Jurkat, Clone E6-1 (cell line): ENCODE measurements at regions not wholly inside any gene's neighbourhood (a gene's known extent, or its start where the extent isn't known, plus 50 kb on each side); places are given as distances from the start of the nearest gene placed in this dataset.
"Not testable (repeated sequence)": the region's sequence is repeated elsewhere in the genome, so short reads cannot be mapped to it uniquely, and the experiment has no call there.

ENCODE experiments used
- DNase-seq: peaks from one replicate; pipeline ENCODE4 v3.0.0-alpha.2; 2011; ENCODE audit warnings: low read depth, low spot score
- H3K4me3 ChIP-seq: 2 replicates; pipeline ENCODE4 v1.5.1; 2011; ENCODE audit warnings: mild to moderate bottlenecking, low read length, control low read depth, moderate library complexity

DNA sequence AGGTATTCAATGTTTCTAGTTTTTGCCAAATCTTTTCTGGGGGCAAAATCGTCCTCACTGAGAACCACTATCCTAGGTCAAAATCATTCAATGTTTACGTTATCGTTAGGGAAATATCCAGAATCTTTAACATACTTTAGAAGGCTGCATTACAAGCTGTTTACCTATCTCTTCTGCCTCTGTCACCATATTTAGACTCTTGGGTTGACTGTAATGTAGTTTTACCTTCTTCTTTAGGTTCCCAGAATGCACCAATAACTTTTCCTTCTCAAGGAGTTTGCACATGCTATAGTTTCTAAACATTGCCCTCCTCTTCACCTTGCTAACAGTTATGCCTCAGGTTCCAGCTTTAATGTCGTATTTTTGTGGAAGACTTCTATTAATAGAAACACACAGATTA, 1185.5 kb upstream of the ADGRB3 start:
- H3K4me3 ChIP-seq = no peak overlapping the region
- no peak for DNase-seq

DNA sequence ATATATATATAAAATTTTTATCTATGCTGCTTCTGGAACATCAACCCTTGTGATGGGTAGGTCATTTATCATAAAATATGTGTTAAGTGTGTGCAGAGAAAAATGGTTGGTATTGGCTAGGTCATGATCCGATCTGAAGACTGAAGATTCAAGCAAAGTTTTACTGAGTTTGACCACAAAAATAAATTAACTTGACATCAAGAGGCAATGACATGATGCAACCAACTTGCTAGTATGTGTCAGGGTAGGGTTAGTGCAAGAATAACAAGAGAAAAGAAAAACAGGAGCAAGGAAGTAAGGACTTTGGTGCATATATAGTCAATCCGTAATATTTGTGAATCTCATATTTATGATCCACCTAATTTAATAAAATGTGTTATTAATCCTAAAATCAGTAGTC, 1202.0 kb upstream of the ADGRB3 start:
- no peak for DNase-seq
- no peak overlapping the region for H3K4me3 ChIP-seq

- DNase-seq = no peak
- H3K4me3 ChIP-seq = no peak overlapping the region
These were observed 1204.0 kb upstream of the ADGRB3 start for GRCh38 chr6:67431076-67431475.

DNA sequence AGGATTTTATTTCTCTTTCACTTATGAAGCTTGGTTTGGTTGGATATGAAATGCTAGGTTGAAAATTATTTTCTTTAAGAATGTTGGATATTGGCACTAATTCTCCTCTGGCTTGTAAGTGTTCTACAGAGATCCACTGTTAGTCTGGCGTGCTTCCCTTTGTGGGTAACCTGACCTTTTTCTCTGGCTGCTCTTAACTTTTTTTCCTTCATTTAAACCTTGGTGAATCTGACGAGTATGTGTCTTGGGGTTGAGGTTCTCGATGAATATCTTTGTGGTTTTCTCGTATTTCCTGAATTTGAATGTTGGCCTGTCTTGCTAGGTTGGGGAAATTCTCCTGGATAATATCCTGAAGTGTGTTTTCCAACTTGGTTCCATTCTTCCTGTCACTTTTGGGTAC, 1208.4 kb upstream of the ADGRB3 start:
- DNase-seq, H3K4me3 ChIP-seq: not testable (repeated sequence)

- no peak for DNase-seq
- H3K4me3 ChIP-seq = no peak overlapping the region
These were observed 1223.0 kb upstream of the ADGRB3 start for GRCh38 chr6:67412035-67412434.

DNA sequence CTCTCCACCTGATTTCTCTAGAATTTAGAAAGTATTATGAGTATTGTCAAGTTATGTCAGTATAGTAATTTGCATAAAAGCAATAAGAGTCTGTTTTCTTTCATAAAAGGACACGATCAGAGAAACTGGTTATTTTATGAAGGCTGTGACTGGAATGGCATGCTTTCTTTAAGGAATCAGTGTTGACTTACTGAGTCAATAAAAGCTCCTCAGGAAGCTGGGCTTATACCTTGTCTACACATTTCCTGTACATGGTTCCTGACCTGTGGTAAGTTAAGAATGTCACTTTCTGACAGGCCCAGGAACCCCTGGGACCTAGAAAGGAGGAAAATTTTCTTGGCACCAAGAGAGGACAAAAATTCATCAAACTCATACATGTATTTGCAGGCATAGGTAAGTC, 1224.0 kb upstream of the ADGRB3 start:
- DNase-seq = no peak

GRCh38 chr6:67394254-67394653, 1240.8 kb upstream of the ADGRB3 start:
- DNase-seq = no peak
- no peak overlapping the region for H3K4me3 ChIP-seq

More for the DNA sequence above, 1224.0 kb upstream of the ADGRB3 start:
- no peak overlapping the region for H3K4me3 ChIP-seq

- H3K4me3 ChIP-seq = no peak overlapping the region
- no peak for DNase-seq
These were observed 1241.7 kb upstream of the ADGRB3 start for GRCh38 chr6:67393356-67393755.

- no peak for DNase-seq
- no peak overlapping the region for H3K4me3 ChIP-seq
These were observed 1243.1 kb upstream of the ADGRB3 start for GRCh38 chr6:67391955-67392354.

DNA sequence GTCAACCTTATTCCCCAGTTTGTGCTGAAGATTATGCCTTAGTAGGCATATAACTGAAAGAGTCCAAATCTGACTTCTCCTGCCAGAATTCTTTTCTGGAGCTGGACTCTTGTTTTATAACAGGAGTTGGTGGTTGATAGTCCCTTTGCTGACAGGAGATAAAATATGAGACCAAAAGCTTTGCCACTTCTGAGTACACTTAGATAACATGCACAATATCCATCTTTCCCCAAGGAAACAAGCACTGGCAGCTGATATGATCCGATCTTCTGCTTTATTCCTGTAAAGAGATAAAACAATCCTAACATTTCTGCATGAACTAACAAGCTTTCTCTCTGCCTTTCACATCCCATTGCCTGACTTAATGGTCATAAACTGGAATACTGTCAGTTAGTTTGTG, 1265.4 kb upstream of the ADGRB3 start:
- DNase-seq = no peak
- H3K4me3 ChIP-seq = no peak overlapping the region

- peak; percentile 12 for DNase-seq
- no peak overlapping the region for H3K4me3 ChIP-seq
These were observed 1272.1 kb upstream of the ADGRB3 start for GRCh38 chr6:67362976-67363375.

- DNase-seq = no peak
- no peak overlapping the region for H3K4me3 ChIP-seq
These were observed 1273.8 kb upstream of the ADGRB3 start for GRCh38 chr6:67361264-67361663.

GRCh38 chr6:67358241-67358640, 1276.8 kb upstream of the ADGRB3 start:
- DNase-seq = no peak

DNA sequence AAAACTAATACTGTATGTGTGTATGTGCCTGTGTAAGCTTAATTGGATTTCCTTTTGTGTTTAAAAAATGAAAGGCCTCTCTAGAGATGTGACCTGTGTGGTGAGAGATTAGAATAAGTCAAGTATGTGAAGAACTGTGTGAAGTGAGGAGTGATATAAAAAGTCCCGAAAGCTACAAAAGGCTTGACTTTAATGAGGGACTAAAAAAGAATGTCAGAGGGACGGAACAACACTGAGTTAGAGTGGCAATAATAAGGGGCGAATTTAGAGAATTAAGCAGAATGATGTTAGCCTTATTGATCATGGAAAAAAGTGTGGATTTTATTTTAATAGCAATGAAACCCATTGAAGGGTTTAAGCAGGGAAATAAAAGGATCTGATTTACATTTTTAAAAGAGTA, 1281.2 kb upstream of the ADGRB3 start:
- no peak overlapping the region for H3K4me3 ChIP-seq
- no peak for DNase-seq

More at GRCh38 chr6:67358241-67358640, 1276.8 kb upstream of the ADGRB3 start:
- no peak overlapping the region for H3K4me3 ChIP-seq

DNA sequence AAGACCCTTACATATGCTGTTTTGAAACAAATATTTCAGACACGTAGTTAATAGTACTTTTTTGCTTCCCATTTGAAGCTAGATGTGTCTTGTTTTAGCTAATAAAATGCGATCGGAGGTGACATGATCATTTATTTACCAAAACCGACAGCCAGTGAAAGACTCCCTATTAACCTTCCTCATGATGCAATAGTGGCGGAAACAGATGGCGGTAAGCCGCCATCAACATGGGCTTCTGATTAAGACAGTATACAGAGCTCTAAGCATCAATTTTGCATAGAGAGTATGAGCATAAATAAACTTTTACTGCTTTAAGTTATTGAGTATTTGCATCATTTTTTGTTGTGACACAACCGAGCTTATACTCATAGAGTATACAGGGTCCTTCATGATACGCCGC, 1282.4 kb upstream of the ADGRB3 start:
- no peak overlapping the region for H3K4me3 ChIP-seq
- no peak for DNase-seq

DNA sequence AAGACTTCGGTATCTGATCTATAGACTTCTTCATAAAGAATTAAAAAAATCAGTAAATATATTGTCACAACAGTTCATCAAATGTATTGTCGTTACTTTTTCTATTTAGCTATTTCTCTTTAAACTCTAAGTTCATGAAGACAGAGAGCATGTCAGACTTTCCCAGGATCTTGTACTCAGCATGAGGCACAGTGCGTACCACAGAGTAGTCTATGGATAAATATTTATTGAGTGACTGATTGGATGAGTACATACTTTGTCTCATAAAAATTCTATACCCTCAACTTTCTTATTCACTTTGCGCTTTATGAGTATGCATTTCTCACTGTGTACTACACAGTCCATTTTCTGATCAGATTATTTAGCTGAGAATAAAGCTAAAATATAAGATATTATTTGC, 1284.4 kb upstream of the ADGRB3 start:
- H3K4me3 ChIP-seq = no peak overlapping the region
- no peak for DNase-seq

DNA sequence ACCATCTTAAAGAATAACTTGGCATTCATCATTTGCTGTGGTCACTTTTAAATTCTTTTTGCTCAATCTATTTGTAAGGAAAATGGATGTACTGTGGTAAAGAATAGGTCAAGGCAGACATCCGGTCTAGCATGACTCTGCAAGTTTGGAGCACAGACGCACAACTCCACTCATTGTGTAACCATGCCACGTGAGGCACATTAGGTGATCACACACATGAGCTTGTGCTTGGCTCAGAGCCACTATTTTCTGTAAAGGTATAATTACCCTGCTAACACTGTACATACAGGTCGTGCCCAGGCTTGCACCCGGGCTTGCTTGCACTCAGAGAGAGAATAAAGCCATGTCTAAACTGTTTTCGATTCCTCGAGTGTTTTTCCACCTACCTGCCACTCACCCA, 1289.1 kb upstream of the ADGRB3 start:
- no peak overlapping the region for H3K4me3 ChIP-seq
- no peak for DNase-seq

GRCh38 chr6:67336014-67336413, 1299.1 kb upstream of the ADGRB3 start:
- H3K4me3 ChIP-seq = no peak overlapping the region
- no peak for DNase-seq

DNA sequence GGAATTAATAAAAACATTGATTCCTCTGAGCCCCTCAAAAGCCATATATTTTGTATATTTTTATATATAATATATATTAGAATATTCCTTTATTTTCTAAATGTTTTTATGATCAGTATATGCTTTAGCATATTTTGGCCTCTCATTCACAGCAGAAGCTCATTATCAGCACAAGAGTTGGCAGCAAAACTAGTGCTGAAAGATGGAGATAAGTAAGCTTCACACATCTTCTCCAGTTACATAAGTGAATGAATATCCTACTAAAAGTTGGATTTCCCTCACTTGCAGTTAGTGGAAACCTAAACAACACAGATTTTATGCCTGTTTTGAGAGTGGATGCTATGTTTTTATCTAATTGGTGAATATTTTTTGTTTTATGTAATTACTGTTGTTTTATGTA, 1303.8 kb upstream of the ADGRB3 start:
- no peak for DNase-seq
- H3K4me3 ChIP-seq = no peak overlapping the region

DNA sequence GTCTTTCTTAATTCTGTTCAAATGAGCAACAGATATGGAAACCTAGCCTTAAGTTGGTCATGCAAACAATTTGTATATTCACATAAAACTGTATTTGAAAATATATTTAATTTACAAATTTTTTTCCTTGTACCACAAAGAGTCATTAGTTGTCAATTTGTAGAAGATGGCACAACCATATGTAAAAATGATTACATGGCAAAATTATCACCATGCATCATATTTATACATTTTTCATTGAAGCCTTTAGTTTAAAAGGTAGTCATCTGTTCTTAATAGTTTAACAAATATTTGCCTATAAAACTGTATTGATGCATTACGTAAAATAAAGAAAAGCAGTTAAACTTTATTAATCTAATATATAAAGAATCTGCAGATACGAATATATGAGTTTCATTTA, 1306.8 kb upstream of the ADGRB3 start:
- no peak overlapping the region for H3K4me3 ChIP-seq
- no peak for DNase-seq

- no peak for DNase-seq
- no peak overlapping the region for H3K4me3 ChIP-seq
These were observed 1334.5 kb upstream of the ADGRB3 start for GRCh38 chr6:67300430-67301040.

GRCh38 chr6:67292169-67292568, 1342.9 kb upstream of the ADGRB3 start:
- DNase-seq = no peak
- no peak overlapping the region for H3K4me3 ChIP-seq
